Fibroblast of villous mesenchyme (primary cell): ENCODE measurements at regions not wholly inside any gene's neighbourhood (a gene's known extent, or its start where the extent isn't known, plus 50 kb on each side); places are given as distances from the start of the nearest gene placed in this dataset.
"Not testable (repeated sequence)": the region's sequence is repeated elsewhere in the genome, so short reads cannot be mapped to it uniquely, and the experiment has no call there.

Experiments
- DNase-seq: peaks from one replicate; pipeline ENCODE4 v3.0.0-alpha.2; 2010; ENCODE audit warnings: low read depth
- H3K4me3 ChIP-seq: 2 replicates; pipeline ENCODE4 v1.5.1; 2011; ENCODE audit warnings: low read depth, mild to moderate bottlenecking, low read length
- TF ChIP-seq, protein P1 (sequence below): IDR thresholded peaks from 2 replicates; pipeline ENCODE4 v1.5.1; 2012; ENCODE audit warnings: low read depth, mild to moderate bottlenecking, low read length; ENCODE audit not compliant: insufficient read depth

- TF ChIP-seq, protein P1, sequence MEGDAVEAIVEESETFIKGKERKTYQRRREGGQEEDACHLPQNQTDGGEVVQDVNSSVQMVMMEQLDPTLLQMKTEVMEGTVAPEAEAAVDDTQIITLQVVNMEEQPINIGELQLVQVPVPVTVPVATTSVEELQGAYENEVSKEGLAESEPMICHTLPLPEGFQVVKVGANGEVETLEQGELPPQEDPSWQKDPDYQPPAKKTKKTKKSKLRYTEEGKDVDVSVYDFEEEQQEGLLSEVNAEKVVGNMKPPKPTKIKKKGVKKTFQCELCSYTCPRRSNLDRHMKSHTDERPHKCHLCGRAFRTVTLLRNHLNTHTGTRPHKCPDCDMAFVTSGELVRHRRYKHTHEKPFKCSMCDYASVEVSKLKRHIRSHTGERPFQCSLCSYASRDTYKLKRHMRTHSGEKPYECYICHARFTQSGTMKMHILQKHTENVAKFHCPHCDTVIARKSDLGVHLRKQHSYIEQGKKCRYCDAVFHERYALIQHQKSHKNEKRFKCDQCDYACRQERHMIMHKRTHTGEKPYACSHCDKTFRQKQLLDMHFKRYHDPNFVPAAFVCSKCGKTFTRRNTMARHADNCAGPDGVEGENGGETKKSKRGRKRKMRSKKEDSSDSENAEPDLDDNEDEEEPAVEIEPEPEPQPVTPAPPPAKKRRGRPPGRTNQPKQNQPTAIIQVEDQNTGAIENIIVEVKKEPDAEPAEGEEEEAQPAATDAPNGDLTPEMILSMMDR, result no peak
- DNase-seq, result no peak
These were observed 109.7 kb downstream of the CRLF2 start for GRCh38 chrX:1102786-1103185.

GRCh38 chrX:1102221-1102620 is 110.2 kb downstream of the CRLF2 start:
- DNase-seq, H3K4me3 ChIP-seq: not testable (repeated sequence)

More at GRCh38 chrX:1102786-1103185, 109.7 kb downstream of the CRLF2 start:
- no peak overlapping the region for H3K4me3 ChIP-seq

DNA sequence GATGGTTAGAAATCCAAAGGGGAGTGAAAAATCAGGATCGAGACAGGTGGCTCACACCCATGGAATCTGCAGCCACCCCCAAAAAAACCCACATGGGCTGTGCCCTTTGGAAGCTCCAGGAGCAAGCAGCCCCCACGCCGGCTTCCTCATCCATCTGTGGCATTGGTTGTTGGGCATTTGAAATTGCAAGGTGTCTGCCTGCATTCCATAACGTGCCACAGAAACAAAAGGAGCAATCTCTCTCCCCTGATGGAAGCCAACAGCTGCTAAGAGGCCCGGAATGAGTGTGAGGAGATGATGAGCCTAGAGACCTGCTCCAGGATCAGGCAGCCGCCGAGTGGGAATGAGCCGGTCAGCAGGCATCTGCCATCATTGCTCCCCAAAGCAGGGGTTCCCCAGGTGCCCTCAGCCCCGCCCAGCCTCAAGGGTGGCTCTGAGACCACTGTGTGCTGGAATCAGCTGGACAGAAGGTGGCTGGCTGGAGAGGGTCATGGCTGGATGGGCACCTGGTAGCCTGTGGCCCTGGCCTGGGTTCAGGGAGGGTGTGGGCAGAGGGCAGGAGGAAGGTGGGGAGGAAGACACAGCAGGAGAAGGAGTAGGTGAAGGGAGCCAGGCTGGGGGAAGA is 113.2 kb downstream of the CRLF2 start:
- TF ChIP-seq, protein P1, result no peak
- no peak for DNase-seq
- no peak overlapping the region for H3K4me3 ChIP-seq

GRCh38 chrX:1097328-1097727 is 115.1 kb downstream of the CRLF2 start:
- DNase-seq, result no peak
- H3K4me3 ChIP-seq, result no peak overlapping the region
- TF ChIP-seq, protein P1, result no peak

GRCh38 chrX:1094566-1095333 is 117.7 kb downstream of the CRLF2 start:
- DNase-seq, result no peak
- TF ChIP-seq, protein P1, result no peak
- H3K4me3 ChIP-seq, result no peak overlapping the region

DNA sequence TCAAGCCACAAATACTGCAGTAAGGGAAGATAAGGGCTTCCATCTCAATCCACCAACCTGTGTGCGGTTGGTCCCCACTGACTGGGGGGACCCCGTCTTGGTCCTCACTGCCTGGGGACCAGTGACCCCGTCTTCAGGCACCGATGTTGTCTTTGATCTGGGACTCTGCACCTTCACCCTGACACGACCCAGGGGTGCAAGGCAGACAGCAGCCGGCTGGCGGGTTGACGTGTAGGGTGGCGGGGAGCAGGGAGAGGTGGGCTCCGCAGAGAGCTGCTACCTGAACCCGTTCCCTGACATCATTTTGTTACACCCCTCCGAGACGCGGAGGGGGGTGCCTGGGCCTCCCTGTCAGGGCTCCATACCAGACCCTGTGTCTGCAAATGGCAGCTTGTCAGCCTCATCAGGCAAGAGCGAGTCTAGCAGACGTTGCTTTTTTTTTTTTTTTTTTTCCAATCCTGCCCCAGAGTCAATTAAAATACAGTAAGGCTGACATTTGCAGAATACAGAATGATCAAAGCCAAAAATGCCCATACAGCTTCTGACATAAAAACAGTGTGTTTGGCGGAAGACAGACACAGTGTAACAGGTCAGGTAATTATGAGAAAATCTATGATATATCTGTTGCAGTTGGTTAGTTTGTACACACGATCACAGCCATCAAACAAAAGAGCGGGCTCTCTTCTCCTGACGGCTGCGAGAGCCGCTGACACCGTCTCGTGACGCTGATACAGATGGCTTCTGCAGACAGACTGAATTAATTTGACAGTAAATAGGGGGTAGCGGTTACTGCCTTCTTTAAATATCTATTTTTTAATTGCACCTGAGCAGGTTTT is 118.6 kb downstream of the CRLF2 start:
- no peak overlapping the region for H3K4me3 ChIP-seq
- no peak for DNase-seq
- TF ChIP-seq, protein P1, result no peak

- TF ChIP-seq, protein P1, result no peak
- no peak overlapping the region for H3K4me3 ChIP-seq
- DNase-seq, result no peak
These were observed 119.3 kb downstream of the CRLF2 start for GRCh38 chrX:1093121-1093520.
